ENCODE measurements at regions not wholly inside any gene's neighbourhood (a gene's known extent, or its start where the extent isn't known, plus 50 kb on each side); places are given as distances from the start of the nearest gene placed in this dataset.

DNA sequence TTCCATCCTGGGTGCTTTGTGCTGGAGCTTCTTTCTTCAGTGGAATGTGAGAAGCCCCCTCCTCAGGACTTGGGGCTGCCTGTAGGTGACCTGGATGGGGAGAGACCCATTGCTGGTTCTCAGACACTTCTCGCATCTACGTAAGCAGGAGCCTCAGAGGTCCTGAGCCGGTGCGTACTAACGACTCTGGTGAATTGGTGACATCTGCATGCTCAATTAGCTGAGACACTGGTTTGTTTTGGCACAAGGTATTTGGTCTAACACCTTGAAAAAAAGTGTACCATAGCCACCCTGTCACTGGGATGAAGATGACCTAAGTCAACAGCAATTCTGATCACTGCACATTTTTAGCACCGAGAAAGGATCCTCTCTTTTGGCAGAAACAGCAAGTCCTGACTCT lies 57.7 kb downstream of the LRRC30 start:
- no peak for DNase-seq (ENCODE audit: low read depth)

DNA sequence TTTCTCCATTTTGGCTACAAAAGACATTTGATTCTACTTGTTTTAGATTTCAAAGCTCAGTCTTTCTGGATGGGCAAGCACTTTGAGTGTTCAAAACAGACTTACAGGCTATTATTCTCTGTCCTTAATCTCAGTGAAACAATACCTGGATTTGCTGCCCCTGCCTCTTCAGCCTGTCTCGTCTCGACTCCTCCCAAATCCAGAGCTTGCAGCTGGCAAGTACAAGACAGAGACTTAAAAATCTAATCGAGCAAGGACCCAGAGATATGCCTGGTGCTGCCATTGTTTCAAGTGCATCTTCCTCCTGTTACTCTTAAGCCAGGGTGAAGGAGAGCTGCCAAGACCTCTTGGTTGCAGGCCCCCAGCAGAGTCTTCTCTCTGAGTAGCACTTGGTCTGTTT lies 59.2 kb downstream of the LRRC30 start:
- no peak for DNase-seq (ENCODE audit: low read depth)

DNA sequence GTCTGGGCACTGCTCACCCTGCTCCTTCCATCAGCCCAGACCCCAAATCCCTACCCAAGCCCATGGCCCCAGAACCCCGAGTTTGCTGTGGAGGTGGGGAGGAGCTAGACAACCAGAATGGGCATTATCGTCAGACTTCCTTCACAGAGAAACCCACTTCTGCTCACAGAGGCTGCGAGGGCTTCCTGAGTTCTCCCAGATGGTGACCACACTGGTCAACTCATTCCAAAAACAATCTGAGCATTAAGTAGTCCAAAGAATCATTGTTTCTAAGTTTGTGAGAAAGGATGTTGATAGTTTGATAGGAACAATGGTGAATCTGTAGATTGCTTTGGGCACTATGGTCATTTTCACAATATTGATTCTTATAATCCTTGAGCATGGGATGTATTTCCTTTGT lies 60.2 kb downstream of the LRRC30 start:
- no peak for DNase-seq (ENCODE audit: low read depth)

DNA sequence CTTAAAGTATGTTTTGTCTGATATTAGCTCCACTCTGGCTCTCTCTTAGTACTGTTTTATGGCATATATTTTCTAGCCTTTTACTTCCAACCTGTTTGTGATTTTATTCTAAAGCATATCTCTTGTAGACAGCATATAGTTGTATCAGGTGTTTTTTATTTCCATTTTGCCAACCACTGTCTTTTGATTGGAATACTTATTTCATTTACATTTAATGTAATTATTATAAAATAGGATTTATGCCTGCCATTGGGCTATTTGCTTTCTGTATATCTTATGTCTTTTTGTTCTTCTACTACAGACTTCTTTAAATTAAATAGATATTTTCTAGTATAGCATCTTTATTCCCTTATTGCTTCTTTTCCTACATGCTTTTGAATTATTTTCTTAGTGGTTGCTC lies 67.3 kb downstream of the LRRC30 start:
- no peak for DNase-seq (ENCODE audit: low read depth)

DNA sequence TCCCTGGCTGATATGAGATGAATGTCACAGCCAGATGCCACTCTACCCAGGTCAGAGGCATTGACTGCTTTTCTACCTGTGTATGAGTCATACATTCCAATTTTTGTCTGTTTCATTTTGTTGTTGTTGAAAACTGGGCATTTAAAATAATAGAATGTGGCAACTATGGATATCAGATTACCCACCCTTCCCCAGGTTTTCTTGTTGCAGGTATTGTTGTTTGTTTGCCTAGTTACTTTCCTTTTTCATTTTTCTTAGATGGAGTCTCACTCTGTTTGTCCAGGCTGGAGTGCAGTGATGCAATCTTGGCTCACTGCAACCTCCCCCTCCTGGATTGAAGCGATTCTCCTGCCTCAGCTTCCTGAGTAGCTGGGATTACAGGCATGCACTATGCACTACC lies 70.2 kb downstream of the LRRC30 start:
- DNase-seq (ENCODE audit: low read depth): no peak

DNA sequence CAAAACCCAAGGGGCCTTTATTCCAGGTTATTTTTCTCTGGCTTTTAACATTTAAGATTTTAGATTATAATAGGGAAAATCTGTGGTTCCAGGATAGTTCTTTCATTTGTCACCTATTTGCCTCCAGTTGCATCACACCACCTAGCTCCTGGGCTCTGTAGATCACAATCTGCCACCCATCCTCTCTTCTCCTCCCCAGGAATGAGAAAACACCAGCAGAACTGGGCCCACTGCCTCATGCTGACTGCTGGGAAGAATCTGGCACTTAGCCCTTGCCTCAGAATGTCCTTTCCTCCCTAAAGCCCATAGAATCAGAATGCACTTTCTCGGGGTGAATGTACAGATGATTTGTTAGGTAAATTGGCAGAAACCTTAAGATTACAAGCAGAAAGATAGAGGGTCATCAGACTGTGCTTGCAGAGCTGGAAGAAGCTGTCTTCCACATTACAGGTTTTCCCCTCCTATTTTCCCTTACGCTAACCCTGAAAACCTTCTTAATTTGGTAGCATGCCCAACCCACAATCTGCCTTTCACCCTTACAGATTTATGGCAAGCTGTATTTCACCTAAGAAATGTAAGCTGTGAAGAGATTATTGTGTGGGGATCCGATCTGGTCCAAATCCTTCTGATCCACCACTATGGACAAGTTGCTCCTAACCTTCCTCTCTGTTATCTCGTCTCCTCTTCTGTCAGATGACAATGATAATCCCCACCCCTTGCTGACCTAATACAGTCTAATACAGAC lies 72.6 kb downstream of the LRRC30 start:
- DNase-seq (ENCODE audit: low read depth): no peak

DNA sequence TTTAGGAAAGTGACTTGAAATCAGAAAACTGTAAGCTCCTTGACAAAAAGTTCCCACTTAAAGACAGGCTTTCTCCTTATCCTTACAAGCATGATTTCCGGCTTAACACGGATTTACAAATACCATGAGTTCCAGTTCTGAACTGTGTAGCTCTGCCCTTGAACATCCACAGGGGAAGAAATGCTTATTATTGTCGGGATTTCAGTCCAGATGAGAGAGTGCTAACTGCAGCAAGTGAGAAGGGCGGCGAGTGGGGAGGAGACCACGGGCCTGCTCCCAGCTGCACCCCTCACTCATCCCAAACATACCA lies 73.1 kb downstream of the LRRC30 start:
- DNase-seq (ENCODE audit: low read depth): no peak

DNA sequence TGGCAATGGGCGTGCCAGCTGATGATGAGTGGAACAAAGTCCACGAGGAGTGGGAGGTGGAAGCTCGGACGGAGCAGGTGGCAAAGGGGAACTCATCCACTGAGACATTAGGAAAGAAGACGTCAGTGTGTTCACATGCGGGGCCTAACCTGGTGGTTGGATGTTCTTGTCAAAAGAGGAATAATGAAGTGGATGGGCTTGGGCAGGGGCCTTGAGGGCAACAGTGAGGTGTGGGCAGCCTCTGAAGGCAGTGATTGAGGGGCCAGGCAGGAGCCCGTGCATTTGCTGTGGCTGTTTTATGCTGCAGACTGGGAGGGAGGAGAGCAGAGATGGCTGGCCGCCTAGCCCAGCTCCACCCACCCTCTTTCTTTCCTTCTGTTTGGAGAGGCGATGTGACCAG lies 74.5 kb downstream of the LRRC30 start:
- no peak for DNase-seq (ENCODE audit: low read depth)

DNA sequence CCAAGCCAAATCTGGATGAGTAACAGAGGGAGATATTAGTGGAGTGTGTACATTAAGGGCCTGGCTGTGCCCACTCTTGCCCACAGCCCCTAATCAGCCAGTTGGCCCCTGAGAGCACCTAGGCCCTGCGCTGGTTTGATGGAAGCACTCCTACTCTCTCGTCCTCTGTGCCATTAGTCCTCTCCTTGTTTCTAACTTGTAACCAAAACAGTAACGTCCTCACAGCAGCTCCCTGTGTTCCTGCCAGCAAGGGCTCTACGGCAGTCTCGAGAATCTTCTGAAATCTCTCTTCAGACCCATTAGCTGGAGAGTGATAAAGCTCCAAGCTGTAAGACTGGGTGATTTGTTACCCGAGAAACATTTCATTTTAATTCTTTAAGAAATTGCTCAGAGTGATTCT lies 76.1 kb downstream of the LRRC30 start:
- no peak for DNase-seq (ENCODE audit: low read depth)

DNA sequence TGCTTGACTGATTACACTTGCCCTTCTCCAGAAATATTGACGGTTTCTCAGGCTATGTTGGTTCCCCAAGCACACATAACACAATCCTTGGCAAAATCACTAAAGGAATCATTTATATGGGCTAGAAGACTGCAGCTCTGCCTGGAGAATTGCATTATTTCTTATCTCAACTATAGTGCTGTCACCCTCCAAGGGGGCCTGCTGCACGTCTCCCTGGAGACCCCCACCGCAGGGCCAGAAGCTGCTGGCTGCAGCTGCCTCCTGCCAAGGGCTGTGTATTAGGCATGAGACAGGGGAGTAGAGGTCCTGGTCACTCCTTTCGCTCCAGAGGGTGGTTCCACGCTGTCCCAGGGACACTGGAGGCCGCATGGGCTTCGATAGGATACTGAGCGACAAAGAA lies 76.6 kb downstream of the LRRC30 start:
- DNase-seq (ENCODE audit: low read depth): no peak

DNA sequence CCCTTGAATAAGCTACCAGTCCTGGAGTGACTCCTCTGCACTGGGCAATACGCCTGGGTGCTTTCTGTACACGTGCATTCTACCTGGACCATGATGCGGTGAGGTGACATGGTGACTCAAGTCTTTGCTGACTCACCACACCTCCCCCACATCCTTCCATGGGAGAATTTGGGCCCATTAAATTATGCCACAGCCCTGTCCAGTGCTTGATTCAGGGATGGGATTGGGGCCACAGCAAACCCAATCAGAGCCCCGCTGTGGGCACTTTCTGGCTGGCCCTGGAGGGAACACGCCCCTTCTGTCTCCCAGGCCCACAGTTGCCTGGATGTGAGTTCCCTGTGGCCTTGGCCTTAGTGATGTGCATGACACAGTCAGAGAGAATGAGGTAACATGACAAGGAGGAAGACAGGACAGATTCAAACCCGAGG lies 86.9 kb downstream of the LRRC30 start:
- DNase-seq (ENCODE audit: low read depth): no peak

DNA sequence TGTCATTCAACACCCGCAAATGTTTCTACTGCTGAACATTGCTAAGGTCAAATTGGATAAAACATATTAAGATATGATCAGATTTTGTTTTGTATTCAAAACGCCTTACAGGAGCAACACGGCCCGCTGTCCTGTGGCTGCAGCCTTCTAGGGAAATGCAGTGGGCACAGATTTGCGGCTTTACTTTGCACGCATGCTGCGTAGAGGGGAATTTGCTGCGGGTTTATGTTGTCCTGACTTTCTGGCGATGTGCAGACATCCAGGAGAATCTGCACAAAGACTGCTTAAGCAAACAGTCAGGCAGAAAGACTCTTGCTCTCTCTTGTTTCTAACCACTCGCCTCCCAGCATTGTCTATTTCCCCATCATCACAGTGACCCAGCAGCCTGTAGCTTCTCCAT lies 88.3 kb downstream of the LRRC30 start:
- no peak for DNase-seq (ENCODE audit: low read depth)

DNA sequence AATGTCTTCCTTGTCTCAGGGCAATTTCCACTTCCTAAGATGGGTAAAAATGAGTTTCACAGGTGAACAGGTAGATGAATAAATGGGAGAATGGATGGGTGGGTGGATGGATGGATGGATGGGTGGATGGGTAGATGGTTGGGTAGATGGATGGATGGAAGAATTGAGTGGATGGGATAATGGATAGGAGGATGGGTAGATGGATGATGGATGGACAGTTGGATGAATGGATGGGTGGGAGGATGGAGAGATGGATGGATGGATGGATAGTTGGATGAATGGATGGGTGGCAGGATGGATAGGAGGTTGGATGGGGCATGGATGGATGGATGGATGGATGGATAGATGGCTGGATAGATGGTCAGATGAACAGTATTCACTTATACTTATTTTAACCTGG lies 90.9 kb downstream of the LRRC30 start:
- no peak for DNase-seq (ENCODE audit: low read depth)

DNA sequence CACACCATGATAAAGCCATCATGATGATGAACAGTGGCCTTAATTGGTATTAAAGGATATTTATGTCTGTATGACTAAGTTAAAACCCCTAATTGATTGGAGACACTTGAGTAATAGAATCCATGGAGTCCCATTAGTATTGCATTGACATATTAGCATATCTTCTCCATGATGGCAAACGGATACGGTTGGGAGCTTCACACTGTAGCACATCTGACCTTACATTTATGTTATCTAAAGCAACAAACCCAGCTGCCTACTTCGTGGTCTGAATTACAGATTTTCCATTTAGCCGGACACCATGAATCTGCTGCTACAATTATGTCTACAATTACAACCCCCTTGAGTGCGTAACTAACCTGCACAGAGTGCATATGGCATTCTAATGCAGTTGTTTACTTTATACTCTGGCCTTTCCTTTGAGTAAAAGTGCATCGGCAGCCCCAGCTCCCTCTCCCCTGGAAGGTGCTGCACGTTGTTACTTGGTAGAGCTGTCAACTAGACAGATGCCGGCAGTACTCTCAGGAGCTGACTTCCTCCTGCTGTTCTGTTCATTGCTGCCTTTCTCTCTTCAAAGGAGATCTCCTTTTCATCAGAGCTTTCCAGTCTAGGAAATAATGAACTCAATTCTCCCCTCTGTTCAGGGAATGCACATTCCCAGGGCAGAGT lies 92.1 kb downstream of the LRRC30 start:
- no peak for DNase-seq (ENCODE audit: low read depth)

DNA sequence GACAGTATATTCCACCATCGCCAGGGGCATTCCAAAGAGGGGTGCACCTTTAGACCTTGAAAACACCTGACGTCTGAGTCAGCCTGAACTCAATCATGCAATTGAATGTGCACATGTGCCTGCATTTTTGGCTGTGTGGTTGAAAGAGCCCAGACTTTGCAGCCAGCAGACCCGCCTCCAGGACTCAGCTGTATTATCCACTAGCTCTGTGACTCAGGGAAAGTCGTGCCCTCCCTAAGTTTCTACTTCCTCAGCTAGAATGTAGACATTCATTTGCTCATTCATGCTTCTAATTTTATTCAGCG lies 94.2 kb downstream of the LRRC30 start:
- DNase-seq (ENCODE audit: low read depth): no peak

DNA sequence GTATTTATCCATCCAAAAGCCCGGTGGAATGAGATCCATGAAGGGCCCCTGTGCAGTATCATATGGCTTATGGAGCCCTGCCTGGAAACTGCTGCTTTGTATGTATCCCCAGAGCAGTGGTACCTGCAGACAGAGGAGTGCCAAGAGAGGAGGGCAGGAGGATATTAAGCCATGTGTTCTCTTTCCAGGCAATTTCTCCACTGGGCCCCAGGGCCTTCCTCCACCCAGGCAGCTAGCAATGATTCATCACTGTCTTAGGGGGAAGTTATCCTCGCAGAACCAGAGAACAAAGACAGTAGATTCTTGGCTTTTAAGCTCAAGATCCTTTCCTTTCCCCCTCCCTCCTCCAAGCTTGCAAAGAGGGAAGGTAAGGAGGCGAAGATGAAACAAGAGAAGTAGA lies 98.1 kb downstream of the LRRC30 start:
- DNase-seq (ENCODE audit: low read depth): no peak

DNA sequence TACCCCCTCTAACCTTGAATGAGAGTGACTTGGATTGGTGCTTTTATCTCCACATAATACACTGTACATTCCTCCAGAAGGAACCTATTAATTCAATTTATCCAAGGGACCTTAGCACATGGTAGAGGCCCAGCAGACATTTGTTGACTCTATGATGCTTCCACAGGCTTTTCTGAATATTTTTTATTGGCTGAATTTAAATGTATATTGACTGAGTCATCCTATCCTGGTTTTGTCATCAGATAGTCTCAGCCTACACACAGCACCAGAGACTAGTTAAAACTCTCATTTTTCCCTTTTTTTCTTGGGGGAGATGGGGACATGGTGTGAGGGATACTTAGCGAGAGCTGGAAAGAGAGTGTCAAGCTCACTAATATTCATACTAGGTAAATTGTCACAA lies 101.6 kb downstream of the LRRC30 start:
- no peak for DNase-seq (ENCODE audit: low read depth)

DNA sequence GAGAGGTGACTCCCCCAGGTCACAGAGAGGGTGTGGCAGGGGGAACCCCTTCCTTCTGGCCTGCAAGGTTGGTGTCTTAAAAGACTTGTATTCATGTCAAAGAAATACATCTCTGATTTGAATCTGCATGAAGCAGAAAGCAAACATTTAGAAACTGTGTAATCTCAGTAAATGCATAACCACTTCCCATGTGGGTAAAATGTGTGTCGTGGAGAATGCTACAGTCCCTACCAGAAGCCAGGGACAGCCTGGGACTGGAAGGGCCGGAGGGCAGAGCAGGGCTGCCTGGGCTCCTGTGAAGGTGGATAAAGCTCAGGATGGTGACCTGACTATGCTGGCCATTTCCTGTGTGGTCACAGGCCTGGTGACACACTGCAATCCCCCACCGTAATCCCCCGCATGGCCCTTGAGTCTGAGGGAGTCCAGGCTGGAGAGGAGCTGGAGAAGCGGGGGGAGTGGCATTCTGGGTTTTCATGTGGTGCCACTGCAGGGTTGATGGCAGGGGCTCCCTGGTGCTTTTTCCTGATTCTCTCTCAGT lies 102.2 kb downstream of the LRRC30 start:
- DNase-seq (ENCODE audit: low read depth): no peak

DNA sequence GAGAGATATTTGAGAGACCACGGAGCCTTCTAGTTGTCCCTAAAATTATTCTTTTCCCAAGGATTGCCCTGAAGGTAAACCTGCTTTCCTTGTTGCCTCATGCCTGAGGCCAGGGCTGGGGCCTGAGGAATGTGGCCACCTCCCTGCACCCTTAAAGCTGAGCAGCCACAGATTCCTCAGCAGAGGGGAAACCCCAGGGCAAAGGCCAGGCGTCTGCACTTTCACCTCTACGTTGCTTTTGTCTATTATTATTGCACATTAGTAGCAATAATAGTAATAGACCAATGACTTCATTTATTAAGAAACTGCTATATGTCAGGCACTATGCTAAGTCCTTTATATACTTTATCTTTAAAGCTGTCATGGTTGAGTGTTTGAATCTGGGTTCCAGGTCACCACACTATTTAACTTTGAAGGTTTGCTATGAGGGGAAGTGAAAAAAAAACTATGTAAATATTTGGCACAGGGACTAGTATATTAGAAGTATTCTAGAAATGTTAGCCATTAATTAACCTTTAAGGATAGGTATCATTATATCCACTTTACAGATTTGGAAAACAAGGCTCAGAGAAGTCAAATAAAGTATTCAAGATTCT lies 104.2 kb downstream of the LRRC30 start:
- DNase-seq (ENCODE audit: low read depth): no peak

DNA sequence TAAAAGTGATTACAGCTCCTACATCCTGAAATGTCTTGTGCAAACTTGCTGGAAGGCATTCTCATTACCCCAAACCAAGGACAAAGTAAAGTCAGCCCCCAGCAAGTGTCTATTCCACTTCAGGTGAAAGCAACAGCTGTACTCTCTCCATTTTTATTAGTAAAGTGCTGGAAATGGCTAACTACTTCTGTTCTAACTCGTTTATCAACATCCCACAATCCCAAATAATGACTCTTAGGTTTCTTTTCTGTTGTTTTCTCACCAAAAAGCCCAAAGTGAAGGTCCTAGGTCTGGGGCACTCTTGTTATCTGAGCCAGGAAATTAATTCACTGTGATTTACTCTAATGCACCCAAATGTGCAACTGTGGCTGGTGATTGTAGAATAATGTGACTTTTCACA lies 105.7 kb downstream of the LRRC30 start:
- DNase-seq (ENCODE audit: low read depth): no peak

DNA sequence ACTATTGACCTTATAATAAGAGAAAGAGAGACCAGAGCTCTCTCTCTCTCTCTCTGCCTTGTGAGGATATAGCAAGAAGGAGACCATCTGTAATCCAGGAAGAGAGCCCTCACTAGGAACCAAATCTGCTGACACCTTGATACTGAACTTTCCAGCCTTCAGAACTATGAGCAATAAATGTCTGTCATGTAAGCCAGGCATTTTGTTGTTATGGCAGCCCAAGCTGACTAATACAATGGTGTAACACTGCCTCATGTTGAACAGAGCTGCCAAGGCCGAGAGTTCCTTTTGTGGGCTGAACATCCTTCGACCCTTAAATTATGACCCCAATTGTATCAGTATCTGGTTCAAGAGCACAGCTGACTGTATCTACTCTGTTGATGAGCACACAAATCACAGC lies 108.0 kb downstream of the LRRC30 start:
- no peak for DNase-seq (ENCODE audit: low read depth)

DNA sequence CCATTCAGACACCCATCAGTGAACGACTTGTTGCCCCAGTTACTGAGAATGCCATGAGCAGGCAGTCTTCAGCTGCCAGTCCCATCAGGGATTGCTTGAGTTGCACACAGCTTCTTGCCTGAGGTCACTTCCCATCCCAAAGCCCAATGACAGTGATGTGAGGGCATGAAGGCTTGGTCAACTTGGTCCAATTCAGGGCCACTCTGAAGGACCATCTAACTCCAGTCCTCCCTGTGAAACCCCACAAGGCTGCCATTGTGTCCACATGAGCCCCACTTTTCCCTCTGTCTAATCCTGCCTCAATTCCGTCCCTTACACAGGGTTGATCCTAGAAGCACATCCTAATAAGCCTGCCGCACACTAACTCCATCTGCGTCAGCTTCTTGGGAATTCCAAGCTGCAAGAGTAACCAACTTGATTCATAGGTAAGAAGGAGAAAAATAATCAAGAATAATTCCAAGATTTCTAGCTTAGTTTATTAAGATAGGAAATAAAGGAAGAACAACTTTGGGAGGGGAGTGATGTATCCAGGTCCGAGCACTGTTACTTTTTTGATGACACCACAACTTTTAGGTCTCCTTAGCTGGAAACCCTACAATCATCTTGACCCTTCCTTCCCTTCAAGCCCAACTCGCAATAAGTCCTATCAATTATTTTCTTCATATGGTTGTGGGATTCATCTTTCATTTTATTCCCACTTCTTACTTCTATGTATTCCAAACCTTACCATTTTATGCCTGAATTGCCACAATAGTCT lies 110.9 kb downstream of the LRRC30 start:
- DNase-seq (ENCODE audit: low read depth): no peak
